Mesothelial cell of epicardium (in vitro differentiated cells): ENCODE measurements at regions not wholly inside any gene's neighbourhood (a gene's known extent, or its start where the extent isn't known, plus 50 kb on each side); places are given as distances from the start of the nearest gene placed in this dataset.

ENCODE experiments used
- DNase-seq, 2 experiments: peaks; one replicate each; pipeline ENCODE4 v3.0.0; 2021; ENCODE audit warnings: low spot score in 2 of 2; ENCODE audit not compliant: unreplicated experiment in 2 of 2
- H3K27ac Mint-ChIP-seq: 2 replicates; pipeline ENCODE4 v1.8.0; 2021; ENCODE audit warnings: mixed read lengths
- H3K27me3 Mint-ChIP-seq: 2 replicates; pipeline ENCODE4 v1.8.0; 2021; ENCODE audit warnings: low read depth, mixed read lengths
- H3K36me3 Mint-ChIP-seq: 2 replicates; pipeline ENCODE4 v1.8.0; 2021; ENCODE audit warnings: mixed read lengths
- H3K4me1 Mint-ChIP-seq: 2 replicates; pipeline ENCODE4 v1.8.0; 2021; ENCODE audit warnings: mixed read lengths
- H3K4me3 Mint-ChIP-seq: 2 replicates; pipeline ENCODE4 v1.8.0; 2021; ENCODE audit warnings: mild to moderate bottlenecking, moderate library complexity, mixed read lengths
- H3K9me3 Mint-ChIP-seq: 2 replicates; pipeline ENCODE4 v1.8.0; 2021; ENCODE audit warnings: mixed read lengths
- CTCF ChIP-seq: fragments of 200-600 bp; sonication (generic); IDR thresholded peaks from one replicate; pipeline ENCODE4 v1.5.0; 2021; ENCODE audit warnings: antibody characterized with exemption; ENCODE audit not compliant: unreplicated experiment

- no peak for TF ChIP-seq CTCF
- no peak overlapping the region for H3K4me3 Mint-ChIP-seq
- DNase-seq, result no peak
- peaks cover 17% of the 10 kb centered on the region for H3K27me3 Mint-ChIP-seq
- H3K4me1 Mint-ChIP-seq, result no peaks in the 10 kb centered on the region
- no peaks in the 10 kb centered on the region for H3K9me3 Mint-ChIP-seq
- H3K27ac Mint-ChIP-seq, result no peak overlapping the region
- H3K36me3 Mint-ChIP-seq, result no peaks in the 10 kb centered on the region
These were observed 89.7 kb downstream of the FBXO5 start for GRCh38 chr6:152893187-152893586.

GRCh38 chr6:152896923-152897322 is 85.9 kb downstream of the FBXO5 start:
- Mint-ChIP-seq H3K9me3 (no peaks in the 10 kb centered on the region), H3K27me3 (peaks cover 33% of the 10 kb centered on the region), H3K4me3 (no peak overlapping the region), H3K4me1 (no peaks in the 10 kb centered on the region), H3K36me3 (no peaks in the 10 kb centered on the region), H3K27ac (no peak overlapping the region)
- TF ChIP-seq CTCF, result no peak
- no peak for DNase-seq

GRCh38 chr6:152897807-152898399 is 84.9 kb downstream of the FBXO5 start:
- Mint-ChIP-seq H3K27me3 (peaks cover 42% of the 10 kb centered on the region), H3K4me3 (no peak overlapping the region), H3K36me3 (no peaks in the 10 kb centered on the region), H3K9me3 (no peaks in the 10 kb centered on the region), H3K4me1 (no peaks in the 10 kb centered on the region), H3K27ac (no peak overlapping the region)
- peak; percentile 78 for TF ChIP-seq CTCF
- DNase-seq, result peak; percentile 29 to 82

- Mint-ChIP-seq H3K9me3 (no peaks in the 10 kb centered on the region), H3K36me3 (no peaks in the 10 kb centered on the region), H3K27me3 (peaks cover 39% of the 10 kb centered on the region), H3K27ac (no peak overlapping the region), H3K4me3 (no peak overlapping the region), H3K4me1 (no peaks in the 10 kb centered on the region)
- TF ChIP-seq CTCF, result no peak
- DNase-seq, result no peak
These were observed 78.2 kb downstream of the FBXO5 start for GRCh38 chr6:152904678-152905077.

- Mint-ChIP-seq H3K27ac (no peak overlapping the region), H3K4me3 (no peak overlapping the region), H3K36me3 (no peaks in the 10 kb centered on the region), H3K27me3 (peaks cover 32% of the 10 kb centered on the region), H3K9me3 (no peaks in the 10 kb centered on the region), H3K4me1 (no peaks in the 10 kb centered on the region)
- no peak for TF ChIP-seq CTCF
- no peak for DNase-seq
These were observed 77.1 kb downstream of the FBXO5 start for GRCh38 chr6:152905551-152906299.
